ENCODE measurements at regions not wholly inside any gene's neighbourhood (a gene's known extent, or its start where the extent isn't known, plus 50 kb on each side); places are given as distances from the start of the nearest gene placed in this dataset.

GRCh38 chr4:11130195-11130970 is 298.3 kb downstream of the HS3ST1 start:
- TF ChIP-seq CTCF (IDR thresholded peaks at IDR 0.05) (no peak), POLR2A (IDR thresholded peaks at IDR 0.05) (no peak), POLR2AphosphoS5 (IDR thresholded peaks at IDR 0.05) (no peak)
